HFF-Myc (cell line): ENCODE measurements at regions not wholly inside any gene's neighbourhood (a gene's known extent, or its start where the extent isn't known, plus 50 kb on each side); places are given as distances from the start of the nearest gene placed in this dataset.

ENCODE experiments used
- DNase-seq: peaks from one replicate; pipeline ENCODE4 v3.0.0-alpha.2; 2011; ENCODE audit warnings: low read depth; ENCODE audit errors: extremely low read depth
- H3K4me3 ChIP-seq: replicated peaks from 2 replicates; pipeline ENCODE4 v1.5.1; 2011; ENCODE audit warnings: low read depth, mild to moderate bottlenecking, control low read depth, low read length
- TF ChIP-seq, protein P1 (sequence below): IDR thresholded peaks from 2 replicates; pipeline ENCODE4 v1.5.1; 2012; ENCODE audit warnings: mild to moderate bottlenecking, low read depth, low read length, control low read depth; ENCODE audit errors: missing control alignments

DNA sequence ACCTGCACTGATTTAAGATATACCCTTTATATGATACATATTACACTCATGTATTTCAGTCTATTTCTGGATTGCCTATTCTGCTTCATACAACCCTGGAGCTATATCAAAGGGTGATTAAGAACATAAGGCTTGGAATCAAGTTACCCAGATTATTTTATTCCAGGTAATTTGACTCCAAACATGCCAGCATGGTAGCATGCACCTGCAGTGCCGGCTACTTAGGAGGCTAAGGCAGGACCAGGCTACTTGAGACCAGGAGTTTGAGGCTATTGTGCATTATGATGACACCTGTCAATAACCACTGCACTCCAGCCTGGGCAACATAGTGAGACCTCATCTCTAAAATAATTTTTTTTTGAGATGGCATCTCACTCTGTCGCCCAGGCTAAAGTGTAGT lies 50.4 kb upstream of the NEO1 start:
- no peak overlapping the region for H3K4me3 ChIP-seq
- TF ChIP-seq, protein P1, sequence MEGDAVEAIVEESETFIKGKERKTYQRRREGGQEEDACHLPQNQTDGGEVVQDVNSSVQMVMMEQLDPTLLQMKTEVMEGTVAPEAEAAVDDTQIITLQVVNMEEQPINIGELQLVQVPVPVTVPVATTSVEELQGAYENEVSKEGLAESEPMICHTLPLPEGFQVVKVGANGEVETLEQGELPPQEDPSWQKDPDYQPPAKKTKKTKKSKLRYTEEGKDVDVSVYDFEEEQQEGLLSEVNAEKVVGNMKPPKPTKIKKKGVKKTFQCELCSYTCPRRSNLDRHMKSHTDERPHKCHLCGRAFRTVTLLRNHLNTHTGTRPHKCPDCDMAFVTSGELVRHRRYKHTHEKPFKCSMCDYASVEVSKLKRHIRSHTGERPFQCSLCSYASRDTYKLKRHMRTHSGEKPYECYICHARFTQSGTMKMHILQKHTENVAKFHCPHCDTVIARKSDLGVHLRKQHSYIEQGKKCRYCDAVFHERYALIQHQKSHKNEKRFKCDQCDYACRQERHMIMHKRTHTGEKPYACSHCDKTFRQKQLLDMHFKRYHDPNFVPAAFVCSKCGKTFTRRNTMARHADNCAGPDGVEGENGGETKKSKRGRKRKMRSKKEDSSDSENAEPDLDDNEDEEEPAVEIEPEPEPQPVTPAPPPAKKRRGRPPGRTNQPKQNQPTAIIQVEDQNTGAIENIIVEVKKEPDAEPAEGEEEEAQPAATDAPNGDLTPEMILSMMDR = no peak
- no peak for DNase-seq

- TF ChIP-seq, protein P1 = no peak
- H3K4me3 ChIP-seq = no peak overlapping the region
- DNase-seq = no peak
Observed at GRCh38 chr15:73000293-73000692, 52.0 kb upstream of the NEO1 start.

DNA sequence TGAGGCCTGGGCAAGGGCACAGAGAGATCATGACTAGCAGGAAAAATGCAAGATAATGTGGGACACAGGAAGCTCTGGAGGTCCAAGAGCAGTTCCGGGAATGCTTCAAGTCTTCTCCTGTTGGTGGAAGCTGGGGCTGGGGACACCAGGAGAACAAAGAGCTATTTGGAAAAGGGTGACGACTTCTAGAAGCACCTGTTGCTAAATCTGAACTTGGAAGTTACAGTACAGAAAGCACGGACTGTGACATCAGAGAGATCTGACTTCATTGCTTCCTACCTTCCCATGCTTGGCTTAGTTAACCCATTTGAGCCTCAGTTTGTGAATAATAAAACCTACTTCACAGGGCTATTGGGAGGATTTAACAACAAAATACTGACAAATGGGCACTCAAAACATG lies 52.7 kb upstream of the NEO1 start:
- no peak for DNase-seq
- TF ChIP-seq, protein P1 = no peak
- H3K4me3 ChIP-seq = no peak overlapping the region

DNA sequence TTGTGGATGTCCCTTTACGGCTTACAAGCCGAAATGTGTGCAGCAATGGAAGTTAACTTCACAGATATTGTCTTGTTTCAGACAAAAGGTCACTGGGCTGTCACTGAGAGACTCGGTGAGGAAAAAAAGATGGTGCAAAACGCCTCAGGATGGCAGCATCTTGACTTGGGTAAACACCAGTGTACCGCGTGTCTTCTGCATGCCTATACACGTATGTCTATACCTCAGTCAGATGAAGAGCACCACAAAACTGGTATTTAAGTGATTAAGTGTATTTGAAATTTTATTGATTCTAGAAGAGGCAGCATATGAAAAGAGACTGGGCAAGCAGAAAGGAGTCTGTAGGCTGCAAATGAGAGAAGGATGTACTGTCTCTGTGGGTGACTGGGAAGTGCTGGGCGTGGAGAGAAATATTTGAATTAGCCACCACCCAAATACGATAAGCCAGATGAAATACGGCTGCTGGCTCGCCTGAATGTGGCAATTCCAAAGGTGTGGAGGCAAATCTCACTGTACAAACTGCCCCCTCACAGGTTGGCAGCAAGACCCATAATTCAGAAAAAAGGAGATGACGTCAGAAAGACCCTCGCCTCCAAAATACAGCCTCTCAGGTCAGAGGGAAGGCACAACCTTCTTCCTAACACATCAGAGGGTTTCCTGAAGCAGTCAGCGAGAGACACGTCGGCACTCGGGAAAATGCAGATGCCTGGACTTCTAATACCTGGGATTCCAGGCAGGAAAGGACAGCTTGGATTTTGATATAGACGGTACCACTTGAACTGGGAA lies 53.4 kb upstream of the NEO1 start:
- TF ChIP-seq, protein P1 = no peak
- no peak for DNase-seq
- no peak overlapping the region for H3K4me3 ChIP-seq

GRCh38 chr15:72998226-72998625 lies 54.0 kb upstream of the NEO1 start:
- TF ChIP-seq, protein P1 = no peak
- DNase-seq = no peak
- H3K4me3 ChIP-seq = no peak overlapping the region

GRCh38 chr15:72995849-72996248 lies 56.4 kb upstream of the NEO1 start:
- TF ChIP-seq, protein P1 = no peak
- DNase-seq = no peak
- no peak overlapping the region for H3K4me3 ChIP-seq

- TF ChIP-seq, protein P1 = no peak
- DNase-seq = no peak
- no peak overlapping the region for H3K4me3 ChIP-seq
Observed at GRCh38 chr15:72994534-72995177, 57.6 kb upstream of the NEO1 start.
